ENCODE measurements at regions not wholly inside any gene's neighbourhood (a gene's known extent, or its start where the extent isn't known, plus 50 kb on each side); places are given as distances from the start of the nearest gene placed in this dataset.
"Not testable (repeated sequence)": the region's sequence is repeated elsewhere in the genome, so short reads cannot be mapped to it uniquely, and the experiment has no call there.

GRCh38 chr22:33122439-33122838 lies 64.3 kb upstream of the SYN3 start:
- H3K4me3 ChIP-seq (ENCODE audit: control insufficient read depth in 1 of 7, extremely low read depth in 1 of 7, insufficient read depth in 4 of 7, low read depth in 2 of 7, low read length in 6 of 7); H3K36me3 ChIP-seq (ENCODE audit: control insufficient read depth in 4 of 4, insufficient read depth in 4 of 4, low read length in 3 of 4); DNase-seq; H3K27ac ChIP-seq (ENCODE audit: insufficient read depth in 1 of 2, low read depth in 1 of 2, low read length in 2 of 2, poor library complexity in 1 of 2, severe bottlenecking in 2 of 2); H3K27me3 ChIP-seq (replicated peaks in 2 of 5; ENCODE audit: control insufficient read depth in 4 of 5, insufficient read depth in 5 of 5, low read length in 4 of 5); H3K9me3 ChIP-seq (ENCODE audit: control extremely low read depth in 1 of 5, control insufficient read depth in 4 of 5, insufficient read depth in 2 of 5, low read depth in 1 of 5, low read length in 4 of 5); H3K4me1 ChIP-seq (ENCODE audit: control extremely low read depth in 1 of 4, control insufficient read depth in 4 of 4, insufficient read depth in 4 of 4, low read length in 3 of 4); POLR2A ChIA-PET: not testable (repeated sequence)
- WGBS (ENCODE audit: insufficient coverage) = 100% methylated on average over 1 of the region's 5 CpGs
- CTCF ChIA-PET = interaction anchor here (1.0 kb wide), 1 partner anchor 107 kb away, joined by 3 read pairs; no protein-coding TSS in a partner anchor

GRCh38 chr22:33119044-33119443 lies 60.9 kb upstream of the SYN3 start:
- H3K27ac ChIP-seq (ENCODE audit: insufficient read depth in 1 of 2, low read depth in 1 of 2, low read length in 2 of 2, poor library complexity in 1 of 2, severe bottlenecking in 2 of 2) = no peak overlapping the region
- no peaks in the 10 kb centered on the region for H3K9me3 ChIP-seq (ENCODE audit: control extremely low read depth in 1 of 5, control insufficient read depth in 4 of 5, insufficient read depth in 2 of 5, low read depth in 1 of 5, low read length in 4 of 5)
- 100% methylated on average over 1 of the region's 2 CpGs for WGBS (ENCODE audit: insufficient coverage)
- POLR2A ChIA-PET = no interaction called here
- H3K4me1 ChIP-seq (ENCODE audit: control extremely low read depth in 1 of 4, control insufficient read depth in 4 of 4, insufficient read depth in 4 of 4, low read length in 3 of 4) = peaks cover 0 to 8% (median 4%) of the 10 kb centered on the region in 4 experiments
- H3K36me3 ChIP-seq (ENCODE audit: control insufficient read depth in 4 of 4, insufficient read depth in 4 of 4, low read length in 3 of 4) = no peaks in the 10 kb centered on the region
- CTCF ChIA-PET = no interaction called here
- H3K4me3 ChIP-seq (ENCODE audit: control insufficient read depth in 1 of 7, extremely low read depth in 1 of 7, insufficient read depth in 4 of 7, low read depth in 2 of 7, low read length in 6 of 7) = no peak overlapping the region
- H3K27me3 ChIP-seq (replicated peaks in 2 of 5; ENCODE audit: control insufficient read depth in 4 of 5, insufficient read depth in 5 of 5, low read length in 4 of 5) = no peaks in the 10 kb centered on the region
- DNase-seq = no peak

GRCh38 chr22:33117821-33118220 lies 59.6 kb upstream of the SYN3 start:
- no peak for DNase-seq

GRCh38 chr22:33116841-33117547 lies 58.8 kb upstream of the SYN3 start:
- ChIA-PET CTCF (no interaction called here), POLR2A (no interaction called here)
- Histone ChIP-seq H3K27me3 (replicated peaks in 2 of 5; ENCODE audit: control insufficient read depth in 4 of 5, insufficient read depth in 5 of 5, low read length in 4 of 5) (no peaks in the 10 kb centered on the region), H3K9me3 (ENCODE audit: control extremely low read depth in 1 of 5, control insufficient read depth in 4 of 5, insufficient read depth in 2 of 5, low read depth in 1 of 5, low read length in 4 of 5) (no peaks in the 10 kb centered on the region), H3K27ac (ENCODE audit: insufficient read depth in 1 of 2, low read depth in 1 of 2, low read length in 2 of 2, poor library complexity in 1 of 2, severe bottlenecking in 2 of 2) (no peak overlapping the region), H3K4me3 (ENCODE audit: control insufficient read depth in 1 of 7, extremely low read depth in 1 of 7, insufficient read depth in 4 of 7, low read depth in 2 of 7, low read length in 6 of 7) (no peak overlapping the region), H3K4me1 (ENCODE audit: control extremely low read depth in 1 of 4, control insufficient read depth in 4 of 4, insufficient read depth in 4 of 4, low read length in 3 of 4) (peaks cover under 1 to 20% (median 15%) of the 10 kb centered on the region in 4 experiments), H3K36me3 (ENCODE audit: control insufficient read depth in 4 of 4, insufficient read depth in 4 of 4, low read length in 3 of 4) (no peaks in the 10 kb centered on the region)
- DNase-seq = peak; percentile 12 to 67 (median 42)
- 60% methylated on average over 1 of the region's 2 CpGs for WGBS (ENCODE audit: insufficient coverage)

More at GRCh38 chr22:33117821-33118220, 59.6 kb upstream of the SYN3 start:
- Histone ChIP-seq H3K27me3 (replicated peaks in 2 of 5; ENCODE audit: control insufficient read depth in 4 of 5, insufficient read depth in 5 of 5, low read length in 4 of 5) (no peaks in the 10 kb centered on the region), H3K27ac (ENCODE audit: insufficient read depth in 1 of 2, low read depth in 1 of 2, low read length in 2 of 2, poor library complexity in 1 of 2, severe bottlenecking in 2 of 2) (no peak overlapping the region), H3K4me3 (ENCODE audit: control insufficient read depth in 1 of 7, extremely low read depth in 1 of 7, insufficient read depth in 4 of 7, low read depth in 2 of 7, low read length in 6 of 7) (no peak overlapping the region), H3K4me1 (ENCODE audit: control extremely low read depth in 1 of 4, control insufficient read depth in 4 of 4, insufficient read depth in 4 of 4, low read length in 3 of 4) (peaks cover 0 to 12% (median 8%) of the 10 kb centered on the region in 4 experiments), H3K36me3 (ENCODE audit: control insufficient read depth in 4 of 4, insufficient read depth in 4 of 4, low read length in 3 of 4) (no peaks in the 10 kb centered on the region), H3K9me3 (ENCODE audit: control extremely low read depth in 1 of 5, control insufficient read depth in 4 of 5, insufficient read depth in 2 of 5, low read depth in 1 of 5, low read length in 4 of 5) (no peaks in the 10 kb centered on the region)
- CTCF ChIA-PET = no interaction called here
- POLR2A ChIA-PET = no interaction called here

GRCh38 chr22:33114565-33114964 lies 56.4 kb upstream of the SYN3 start:
- POLR2A ChIA-PET = no interaction called here
- H3K36me3 ChIP-seq (ENCODE audit: control insufficient read depth in 4 of 4, insufficient read depth in 4 of 4, low read length in 3 of 4) = no peaks in the 10 kb centered on the region
- peaks cover 2 to 27% (median 17%) of the 10 kb centered on the region in 4 experiments for H3K4me1 ChIP-seq (ENCODE audit: control extremely low read depth in 1 of 4, control insufficient read depth in 4 of 4, insufficient read depth in 4 of 4, low read length in 3 of 4)
- CTCF ChIA-PET = no interaction called here
- no peak overlapping the region for H3K27ac ChIP-seq (ENCODE audit: insufficient read depth in 1 of 2, low read depth in 1 of 2, low read length in 2 of 2, poor library complexity in 1 of 2, severe bottlenecking in 2 of 2)
- no peak overlapping the region for H3K4me3 ChIP-seq (ENCODE audit: control insufficient read depth in 1 of 7, extremely low read depth in 1 of 7, insufficient read depth in 4 of 7, low read depth in 2 of 7, low read length in 6 of 7)
- no peaks in the 10 kb centered on the region for H3K9me3 ChIP-seq (ENCODE audit: control extremely low read depth in 1 of 5, control insufficient read depth in 4 of 5, insufficient read depth in 2 of 5, low read depth in 1 of 5, low read length in 4 of 5)
- no peak for DNase-seq
- no peaks in the 10 kb centered on the region for H3K27me3 ChIP-seq (replicated peaks in 2 of 5; ENCODE audit: control insufficient read depth in 4 of 5, insufficient read depth in 5 of 5, low read length in 4 of 5)

GRCh38 chr22:33112580-33112979 lies 54.4 kb upstream of the SYN3 start:
- peak in 2 of 3 donors; percentile 10 to 38 for DNase-seq
- H3K27me3 ChIP-seq (replicated peaks in 2 of 5; ENCODE audit: control insufficient read depth in 4 of 5, insufficient read depth in 5 of 5, low read length in 4 of 5) = no peaks in the 10 kb centered on the region
- CTCF ChIA-PET = interaction anchor here (1.1 kb wide), 1 partner anchor 14 kb away, joined by 3 read pairs; no protein-coding TSS in a partner anchor
- no peak overlapping the region for H3K27ac ChIP-seq (ENCODE audit: insufficient read depth in 1 of 2, low read depth in 1 of 2, low read length in 2 of 2, poor library complexity in 1 of 2, severe bottlenecking in 2 of 2)
- H3K4me1 ChIP-seq (ENCODE audit: control extremely low read depth in 1 of 4, control insufficient read depth in 4 of 4, insufficient read depth in 4 of 4, low read length in 3 of 4) = peaks cover 2 to 27% (median 16%) of the 10 kb centered on the region in 4 experiments
- no peaks in the 10 kb centered on the region for H3K36me3 ChIP-seq (ENCODE audit: control insufficient read depth in 4 of 4, insufficient read depth in 4 of 4, low read length in 3 of 4)
- 0% methylated on average over 1 of the region's 1 CpG for WGBS (ENCODE audit: insufficient coverage)
- H3K9me3 ChIP-seq (ENCODE audit: control extremely low read depth in 1 of 5, control insufficient read depth in 4 of 5, insufficient read depth in 2 of 5, low read depth in 1 of 5, low read length in 4 of 5) = no peaks in the 10 kb centered on the region
- POLR2A ChIA-PET = no interaction called here
- no peak overlapping the region for H3K4me3 ChIP-seq (ENCODE audit: control insufficient read depth in 1 of 7, extremely low read depth in 1 of 7, insufficient read depth in 4 of 7, low read depth in 2 of 7, low read length in 6 of 7)

GRCh38 chr22:33111491-33111890 lies 53.3 kb upstream of the SYN3 start:
- no peaks in the 10 kb centered on the region for H3K36me3 ChIP-seq (ENCODE audit: control insufficient read depth in 4 of 4, insufficient read depth in 4 of 4, low read length in 3 of 4)
- DNase-seq = peak in 2 of 3 donors; percentile 39 to 58
- CTCF ChIA-PET = interaction anchor here (1.1 kb wide), 1 partner anchor 13 kb away, joined by 3 read pairs; no protein-coding TSS in a partner anchor
- no peak overlapping the region for H3K4me3 ChIP-seq (ENCODE audit: control insufficient read depth in 1 of 7, extremely low read depth in 1 of 7, insufficient read depth in 4 of 7, low read depth in 2 of 7, low read length in 6 of 7)
- H3K4me1 ChIP-seq (ENCODE audit: control extremely low read depth in 1 of 4, control insufficient read depth in 4 of 4, insufficient read depth in 4 of 4, low read length in 3 of 4) = peaks cover 2 to 19% (median 13%) of the 10 kb centered on the region in 4 experiments
- H3K27me3 ChIP-seq (replicated peaks in 2 of 5; ENCODE audit: control insufficient read depth in 4 of 5, insufficient read depth in 5 of 5, low read length in 4 of 5) = no peaks in the 10 kb centered on the region
- no peak overlapping the region for H3K27ac ChIP-seq (ENCODE audit: insufficient read depth in 1 of 2, low read depth in 1 of 2, low read length in 2 of 2, poor library complexity in 1 of 2, severe bottlenecking in 2 of 2)
- 64% methylated on average over 3 of the region's 4 CpGs for WGBS (ENCODE audit: insufficient coverage)
- H3K9me3 ChIP-seq (ENCODE audit: control extremely low read depth in 1 of 5, control insufficient read depth in 4 of 5, insufficient read depth in 2 of 5, low read depth in 1 of 5, low read length in 4 of 5) = no peaks in the 10 kb centered on the region
- POLR2A ChIA-PET = no interaction called here
